H1 (cell line): ENCODE measurements at regions not wholly inside any gene's neighbourhood (a gene's known extent, or its start where the extent isn't known, plus 50 kb on each side); places are given as distances from the start of the nearest gene placed in this dataset.

Source experiments
- CEBPB ChIP-seq: IDR thresholded peaks from 2 replicates; pipeline ENCODE4 v1.6.1; 2012; ENCODE audit warnings: low read depth, low read length
- CREB1 ChIP-seq: IDR thresholded peaks from 2 replicates; pipeline ENCODE4 v1.6.1; 2012; ENCODE audit warnings: inconsistent platforms
- EP300 ChIP-seq, 2 experiments: IDR thresholded peaks; 1 replicate in 1 of 2; 2 replicates in 1 of 2; pipeline ENCODE4 v1.6.1; 2011 to 2012; ENCODE audit warnings: low read depth in 2 of 2, low read length in 2 of 2, mild to moderate bottlenecking in 2 of 2, borderline replicate concordance in 1 of 2, inconsistent platforms in 1 of 2, moderate library complexity in 1 of 2
- EZH2 ChIP-seq: fragments of 200-600 bp; sonication (generic); IDR thresholded peaks from 2 replicates; pipeline ENCODE4 v1.7.1; 2012; ENCODE audit warnings: low read depth, mild to moderate bottlenecking, moderate library complexity, low read length, inconsistent platforms; ENCODE audit not compliant: severe bottlenecking
- POLR2A ChIP-seq, 2 experiments: IDR thresholded peaks; 1 replicate in 1 of 2; 2 replicates in 1 of 2; pipeline ENCODE4 v1.6.1; 2011; ENCODE audit warnings: low read depth in 2 of 2, low read length in 2 of 2, mild to moderate bottlenecking in 2 of 2; ENCODE audit errors: control extremely low read depth in 1 of 2
- SP1 ChIP-seq: IDR thresholded peaks from 2 replicates; pipeline ENCODE4 v1.6.1; 2011; ENCODE audit warnings: low read depth, low read length
- TAF1 ChIP-seq: IDR thresholded peaks from 2 replicates; pipeline ENCODE4 v1.6.1; 2011; ENCODE audit warnings: mild to moderate bottlenecking, low read depth, low read length
- TF ChIP-seq, protein P1 (sequence below): IDR thresholded peaks from 2 replicates; pipeline ENCODE4 v1.6.1; 2012; ENCODE audit warnings: inconsistent platforms
- TF ChIP-seq, protein P2 (sequence below), 3 experiments: IDR thresholded peaks; 1 replicate in 2 of 3; 2 replicates in 1 of 3; pipeline versions ENCODE4 v1.5.1 to v1.6.1; 2011; ENCODE audit warnings: low read length in 3 of 3, mild to moderate bottlenecking in 3 of 3, inconsistent platforms in 2 of 3, low read depth in 1 of 3, moderate library complexity in 1 of 3; ENCODE audit not compliant: insufficient read depth in 1 of 3; ENCODE audit errors: control extremely low read depth in 1 of 3
- TF ChIP-seq, protein P3 (sequence below): IDR thresholded peaks from 2 replicates; pipeline ENCODE4 v1.6.1; 2011; ENCODE audit warnings: low read depth, mild to moderate bottlenecking, low read length; ENCODE audit not compliant: insufficient read depth

DNA sequence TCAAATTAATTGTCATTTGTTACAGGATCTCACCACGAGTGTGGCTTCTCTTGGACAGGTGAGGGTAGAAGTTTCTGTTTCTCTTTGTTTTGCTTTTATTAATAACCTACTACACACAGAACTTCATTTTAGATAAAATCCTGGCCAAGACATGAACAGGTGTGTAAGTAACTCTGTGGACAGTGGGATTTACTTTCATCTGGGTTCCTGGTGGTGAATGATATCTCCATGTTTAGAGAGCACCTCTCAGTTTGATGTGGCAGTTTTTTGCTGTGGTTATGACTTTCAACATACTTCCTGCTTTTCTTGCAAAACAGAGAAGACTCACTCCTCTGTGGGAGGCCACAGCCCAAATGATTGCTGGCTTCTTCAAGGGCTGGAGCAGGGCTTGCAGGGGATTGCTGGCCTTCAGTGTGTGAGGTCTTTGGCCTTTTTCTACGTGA, 71.1 kb upstream of the XCR1 start:
- TF ChIP-seq, protein P1, sequence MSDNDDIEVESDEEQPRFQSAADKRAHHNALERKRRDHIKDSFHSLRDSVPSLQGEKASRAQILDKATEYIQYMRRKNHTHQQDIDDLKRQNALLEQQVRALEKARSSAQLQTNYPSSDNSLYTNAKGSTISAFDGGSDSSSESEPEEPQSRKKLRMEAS: no peak
- TF ChIP-seq, protein P2, sequence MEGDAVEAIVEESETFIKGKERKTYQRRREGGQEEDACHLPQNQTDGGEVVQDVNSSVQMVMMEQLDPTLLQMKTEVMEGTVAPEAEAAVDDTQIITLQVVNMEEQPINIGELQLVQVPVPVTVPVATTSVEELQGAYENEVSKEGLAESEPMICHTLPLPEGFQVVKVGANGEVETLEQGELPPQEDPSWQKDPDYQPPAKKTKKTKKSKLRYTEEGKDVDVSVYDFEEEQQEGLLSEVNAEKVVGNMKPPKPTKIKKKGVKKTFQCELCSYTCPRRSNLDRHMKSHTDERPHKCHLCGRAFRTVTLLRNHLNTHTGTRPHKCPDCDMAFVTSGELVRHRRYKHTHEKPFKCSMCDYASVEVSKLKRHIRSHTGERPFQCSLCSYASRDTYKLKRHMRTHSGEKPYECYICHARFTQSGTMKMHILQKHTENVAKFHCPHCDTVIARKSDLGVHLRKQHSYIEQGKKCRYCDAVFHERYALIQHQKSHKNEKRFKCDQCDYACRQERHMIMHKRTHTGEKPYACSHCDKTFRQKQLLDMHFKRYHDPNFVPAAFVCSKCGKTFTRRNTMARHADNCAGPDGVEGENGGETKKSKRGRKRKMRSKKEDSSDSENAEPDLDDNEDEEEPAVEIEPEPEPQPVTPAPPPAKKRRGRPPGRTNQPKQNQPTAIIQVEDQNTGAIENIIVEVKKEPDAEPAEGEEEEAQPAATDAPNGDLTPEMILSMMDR (IDR thresholded peaks at IDR 0.05; ENCODE audit: control extremely low read depth in 1 of 3, insufficient read depth in 1 of 3, low read depth in 1 of 3, low read length in 3 of 3): no peak
- TF ChIP-seq, protein P3, sequence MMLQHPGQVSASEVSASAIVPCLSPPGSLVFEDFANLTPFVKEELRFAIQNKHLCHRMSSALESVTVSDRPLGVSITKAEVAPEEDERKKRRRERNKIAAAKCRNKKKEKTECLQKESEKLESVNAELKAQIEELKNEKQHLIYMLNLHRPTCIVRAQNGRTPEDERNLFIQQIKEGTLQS: no peak
- TF ChIP-seq EZH2 (no peak), EP300 (IDR thresholded peaks at IDR 0.05; ENCODE audit: borderline replicate concordance in 1 of 2, low read depth in 2 of 2, low read length in 2 of 2) (no peak), TAF1 (no peak), CEBPB (no peak), CREB1 (no peak), SP1 (no peak), POLR2A (IDR thresholded peaks at IDR 0.05; ENCODE audit: control extremely low read depth in 1 of 2, low read depth in 2 of 2, low read length in 2 of 2) (no peak)
